ENCODE measurements at regions not wholly inside any gene's neighbourhood (a gene's known extent, or its start where the extent isn't known, plus 50 kb on each side); places are given as distances from the start of the nearest gene placed in this dataset.

DNA sequence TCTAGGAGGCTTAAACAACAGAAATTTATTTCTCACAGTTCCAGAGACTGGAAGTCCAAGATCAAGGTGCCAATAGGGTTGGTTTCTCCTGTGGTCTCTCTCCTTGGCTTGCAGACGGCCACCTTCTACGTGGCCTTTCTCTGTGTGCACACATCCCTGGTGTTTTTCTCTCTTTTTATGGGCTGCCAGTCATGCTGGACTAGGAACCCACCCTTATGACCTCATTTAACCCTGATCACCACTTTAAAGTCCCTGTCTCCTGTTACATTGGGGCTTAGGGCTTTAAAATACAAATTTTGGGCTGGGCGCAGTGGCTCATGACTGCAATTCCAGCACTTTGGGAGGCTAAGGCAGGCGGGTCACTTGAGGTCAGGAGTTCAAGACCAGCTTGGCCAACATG lies 157.1 kb downstream of the TLE1 start:
- no peak for DNase-seq

DNA sequence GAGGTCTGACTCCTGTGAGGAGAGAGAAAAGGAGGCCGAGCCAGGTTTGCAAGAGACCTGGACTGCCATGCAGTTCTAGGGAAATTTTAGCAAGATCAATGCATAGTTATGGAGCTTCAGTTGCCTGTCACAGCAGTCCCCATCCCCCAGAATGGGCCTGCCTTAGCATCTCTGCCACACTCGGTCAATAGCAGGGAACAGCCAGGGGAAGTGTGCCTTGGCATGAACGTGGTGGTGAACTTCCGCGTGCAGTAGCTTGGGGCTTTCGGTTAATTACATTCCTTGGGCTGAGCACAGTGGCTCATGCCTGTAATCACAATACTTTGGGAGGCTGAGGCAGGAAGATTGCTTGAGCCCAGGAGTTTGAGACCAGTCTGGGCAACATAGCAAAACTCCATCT lies 157.8 kb downstream of the TLE1 start:
- DNase-seq, result no peak

DNA sequence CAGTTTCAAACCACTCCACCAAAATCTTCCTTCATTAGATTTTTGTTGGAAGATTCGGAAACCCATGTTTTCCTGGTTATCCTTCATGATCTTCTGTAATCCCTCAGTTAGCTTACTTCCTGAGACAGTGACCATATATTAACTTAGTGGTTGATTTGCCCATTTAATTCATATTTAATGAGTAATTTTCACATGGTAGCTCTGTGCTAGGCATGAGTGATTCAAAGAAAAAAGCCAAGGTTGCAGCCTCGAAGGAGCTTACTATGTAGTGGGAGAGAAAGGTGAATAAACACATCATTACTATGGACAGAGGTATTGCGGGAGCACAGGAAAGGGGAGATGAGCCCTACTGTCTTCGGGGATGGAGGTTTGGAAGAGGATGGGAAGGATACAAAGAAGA lies 158.5 kb downstream of the TLE1 start:
- DNase-seq, result no peak

DNA sequence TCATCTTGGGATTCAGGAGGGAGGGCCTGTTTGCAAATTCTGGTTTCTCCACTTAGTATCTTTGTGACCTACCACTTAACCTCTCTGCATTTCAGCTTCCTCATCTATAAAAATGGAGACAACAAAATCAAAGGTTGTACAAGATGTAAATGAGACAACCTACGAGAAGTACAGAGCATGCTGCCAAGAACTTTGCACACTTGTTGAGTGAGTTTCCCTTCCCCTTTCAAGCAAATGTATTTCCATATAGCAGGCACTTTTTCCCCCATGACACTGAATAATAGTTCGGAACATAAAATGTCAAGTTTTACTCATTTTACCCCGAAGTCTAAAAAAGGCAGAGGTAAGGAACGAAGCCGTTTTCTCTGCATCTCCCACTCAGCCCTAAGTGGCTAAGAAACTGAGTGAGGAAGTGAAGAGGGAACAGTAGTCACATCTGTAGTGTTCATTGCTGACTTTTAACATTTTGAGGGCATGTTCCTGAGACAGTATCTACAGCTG lies 159.0 kb downstream of the TLE1 start:
- DNase-seq, result no peak

DNA sequence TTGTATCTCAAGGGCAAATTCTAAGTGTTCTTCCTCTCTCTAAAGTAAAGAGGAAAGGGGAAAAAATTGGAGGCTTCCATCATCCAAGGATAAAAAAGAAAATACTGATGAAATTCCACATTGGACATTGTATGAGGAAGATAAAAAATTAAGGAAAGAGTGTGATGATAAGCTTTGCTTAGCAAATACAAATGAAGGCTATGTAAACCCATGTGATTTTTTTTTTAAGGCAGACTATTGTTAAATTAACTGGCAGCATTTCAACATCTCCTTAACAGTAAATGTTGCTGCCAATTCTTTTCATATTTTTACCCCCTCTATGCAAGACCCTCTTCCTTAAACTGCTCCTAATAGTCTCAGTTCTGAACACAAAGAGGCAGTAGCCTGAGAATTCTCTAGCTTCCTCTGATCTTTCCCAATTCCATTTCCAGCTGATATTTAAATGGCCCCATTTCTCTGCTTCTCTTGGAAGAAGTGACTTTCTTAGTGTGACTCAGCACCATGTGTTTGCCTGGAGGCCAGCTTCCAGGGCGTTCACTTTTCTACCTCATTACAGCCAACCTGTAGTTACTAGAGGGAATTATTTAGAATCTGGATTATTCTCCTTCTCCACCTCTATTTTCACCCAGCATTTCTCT lies 159.7 kb downstream of the TLE1 start:
- DNase-seq, result no peak

DNA sequence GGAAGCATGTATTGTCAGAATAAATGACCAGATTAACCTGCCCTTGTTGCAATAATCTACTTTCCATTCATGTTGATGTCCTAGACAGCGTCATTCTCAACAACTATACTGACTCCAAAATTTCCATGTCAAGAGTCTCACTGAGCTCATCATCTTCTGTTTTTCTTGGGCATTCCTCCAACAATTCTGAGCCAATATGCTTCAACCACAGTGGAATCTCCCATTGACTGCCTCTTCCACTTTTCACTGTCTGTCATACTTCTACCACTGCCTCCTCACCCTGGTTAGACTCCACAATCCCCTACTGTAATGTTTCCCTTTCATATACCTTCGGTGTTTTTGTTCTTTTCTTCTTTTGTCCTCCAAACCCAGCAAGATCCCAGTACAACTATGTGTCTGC lies 162.8 kb downstream of the TLE1 start:
- DNase-seq, result no peak

DNA sequence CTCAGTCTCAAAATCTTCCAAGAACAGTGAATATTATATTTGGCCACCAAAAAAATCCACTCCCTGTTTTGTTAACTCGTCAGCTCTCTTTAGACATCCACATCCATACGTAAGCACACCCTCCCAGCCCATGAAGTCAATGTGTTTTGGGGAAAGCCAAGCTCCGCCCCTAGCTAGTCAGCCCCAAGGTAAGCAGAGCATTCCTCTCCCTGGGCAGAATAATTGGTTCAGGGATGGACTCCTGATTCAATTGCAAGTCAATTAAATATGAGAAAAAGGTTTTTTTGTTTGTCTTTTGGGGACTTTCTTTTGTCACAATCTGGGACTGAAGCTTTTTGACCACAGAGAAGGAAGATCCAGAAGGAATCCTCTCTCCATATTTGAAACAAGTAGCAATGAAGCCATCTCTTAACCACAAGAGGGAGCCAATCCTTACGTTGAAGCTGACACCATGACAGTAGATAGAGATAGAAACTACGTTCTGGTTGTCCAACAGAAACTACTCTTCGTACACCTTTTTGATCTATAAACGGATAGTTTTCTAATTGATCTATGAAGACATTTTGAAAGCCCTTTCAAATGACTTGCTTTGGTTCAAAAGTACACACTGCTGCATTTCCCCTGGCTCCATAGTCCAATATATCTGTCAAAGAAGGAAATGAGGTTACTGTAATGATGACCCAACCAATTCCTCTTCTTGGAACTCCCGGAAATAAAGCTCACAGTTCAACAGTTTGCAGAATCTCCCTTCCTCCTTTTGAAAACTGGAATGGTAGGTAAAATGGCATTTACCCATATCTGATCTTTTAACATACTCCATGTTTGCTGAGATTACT lies 166.4 kb downstream of the TLE1 start:
- no peak for DNase-seq

DNA sequence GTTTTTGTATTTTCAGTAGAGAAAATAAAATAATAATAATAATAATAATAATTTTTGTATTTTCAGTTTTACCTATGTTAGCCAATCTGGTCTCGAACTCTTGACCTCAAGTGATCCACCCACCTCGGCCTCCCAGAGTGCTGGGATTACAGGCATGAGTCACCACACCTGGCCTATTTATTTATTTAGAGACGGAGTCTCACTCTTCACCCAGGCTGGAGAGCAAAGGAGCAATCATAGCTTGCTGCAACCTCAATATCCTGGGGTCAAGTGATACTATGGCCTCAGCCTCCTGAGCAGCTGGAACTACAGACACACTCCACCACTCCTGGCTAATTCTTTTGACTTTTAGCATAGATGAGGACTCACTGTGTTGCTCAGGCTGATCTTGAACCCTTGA lies 167.5 kb downstream of the TLE1 start:
- no peak for DNase-seq

DNA sequence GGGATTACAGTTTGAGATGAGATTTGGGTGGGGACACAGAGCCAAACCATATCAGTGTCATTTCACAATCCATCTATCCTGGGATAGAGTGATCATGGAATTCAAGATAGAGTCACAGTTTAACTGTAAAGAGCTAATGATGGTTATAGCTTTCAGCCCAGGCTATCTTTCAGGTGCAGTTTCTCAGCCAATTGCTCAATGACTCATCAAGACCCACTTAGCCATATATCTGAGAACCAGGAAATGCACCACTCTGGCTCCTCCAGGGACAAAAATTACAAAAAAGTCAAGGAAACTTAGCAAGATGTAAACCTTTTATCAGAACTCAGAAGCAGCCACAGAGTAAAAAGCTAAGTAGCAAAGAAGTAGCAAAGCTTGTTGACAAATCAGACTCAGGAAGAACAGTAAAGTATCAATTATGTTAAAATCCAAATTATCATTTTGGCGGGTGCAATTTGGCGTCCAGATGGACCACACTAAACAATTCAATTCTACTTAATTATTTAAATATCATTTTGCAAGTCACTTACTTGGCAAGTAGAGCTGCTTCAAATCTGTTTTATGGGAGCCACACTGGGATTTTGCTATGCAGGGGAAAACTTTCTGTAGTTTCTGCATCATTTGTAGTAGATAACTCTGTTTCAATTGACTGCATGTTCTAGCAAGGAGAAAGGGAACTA lies 169.4 kb downstream of the TLE1 start:
- DNase-seq, result no peak

DNA sequence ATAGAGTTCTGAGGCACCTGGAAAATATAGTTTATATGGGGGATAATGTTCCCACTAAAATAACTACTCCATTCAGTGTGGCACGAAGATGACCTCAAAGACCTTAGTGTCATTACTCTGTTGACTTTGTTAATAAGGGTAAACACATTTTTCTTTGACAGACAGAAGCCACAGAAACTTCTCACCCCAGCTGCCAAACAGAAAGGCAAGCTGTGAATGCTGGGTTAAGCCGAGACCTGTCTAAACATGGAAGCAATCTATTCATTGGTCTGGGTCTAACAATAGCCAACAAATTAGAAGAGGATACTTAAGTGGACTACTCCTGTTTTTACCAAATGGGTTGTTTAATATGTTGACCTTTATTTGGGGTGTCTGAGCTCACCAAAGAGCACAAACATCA lies 171.4 kb downstream of the TLE1 start:
- DNase-seq, result no peak

DNA sequence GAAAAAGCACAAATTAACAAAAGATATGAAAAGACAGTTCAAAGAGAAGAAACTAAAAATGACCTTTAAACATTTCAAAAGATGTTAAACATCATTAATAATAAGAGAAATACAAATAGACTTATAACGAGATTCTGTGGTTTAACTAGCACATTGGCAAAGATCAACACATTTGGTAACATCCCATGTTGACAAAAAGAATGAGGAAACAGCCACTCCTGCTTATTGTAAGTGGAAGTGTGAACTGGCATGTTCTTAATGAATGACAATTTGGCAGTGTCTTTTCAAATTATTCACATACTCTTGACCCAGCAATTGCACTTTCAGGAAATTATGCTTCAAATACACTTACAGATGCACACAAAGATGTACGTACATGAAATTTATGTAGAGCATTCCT lies 176.3 kb downstream of the TLE1 start:
- no peak for DNase-seq

DNA sequence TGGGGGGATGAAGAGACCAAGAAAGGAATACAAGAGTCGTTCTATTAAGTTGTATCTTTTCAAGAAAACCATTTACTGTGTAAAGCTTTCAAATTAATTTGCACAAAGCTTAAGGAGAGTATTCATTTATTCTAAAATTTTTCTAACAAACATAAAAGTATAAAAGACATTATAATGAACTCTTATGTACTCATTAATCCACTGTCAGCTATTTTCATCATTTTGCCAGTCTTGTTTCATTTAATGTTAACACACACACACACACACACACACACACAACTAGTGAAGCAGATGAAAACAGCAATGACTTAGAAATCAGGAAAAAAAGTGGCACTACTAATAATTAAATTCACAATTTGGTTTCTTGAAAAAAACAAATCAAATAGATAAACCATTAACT lies 176.7 kb downstream of the TLE1 start:
- no peak for DNase-seq

DNA sequence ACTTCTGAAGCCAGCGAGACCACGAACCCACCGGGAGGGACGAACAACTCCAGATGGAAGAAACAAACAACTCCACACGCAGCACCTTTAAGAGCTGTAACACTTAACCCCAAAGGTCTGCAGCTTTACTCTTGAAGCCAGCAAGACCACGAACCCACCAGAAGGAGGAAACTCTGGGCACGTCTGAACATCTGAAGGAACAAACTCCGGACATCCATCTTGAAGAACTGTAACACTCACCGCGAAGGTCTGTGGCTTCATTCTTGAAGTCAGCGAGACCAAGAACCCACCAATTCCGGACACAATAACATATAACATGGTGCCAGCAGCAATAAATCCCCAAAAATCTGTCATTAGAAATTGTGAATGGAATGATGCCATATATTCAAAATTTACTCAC lies 180.9 kb downstream of the TLE1 start:
- no peak for DNase-seq

DNA sequence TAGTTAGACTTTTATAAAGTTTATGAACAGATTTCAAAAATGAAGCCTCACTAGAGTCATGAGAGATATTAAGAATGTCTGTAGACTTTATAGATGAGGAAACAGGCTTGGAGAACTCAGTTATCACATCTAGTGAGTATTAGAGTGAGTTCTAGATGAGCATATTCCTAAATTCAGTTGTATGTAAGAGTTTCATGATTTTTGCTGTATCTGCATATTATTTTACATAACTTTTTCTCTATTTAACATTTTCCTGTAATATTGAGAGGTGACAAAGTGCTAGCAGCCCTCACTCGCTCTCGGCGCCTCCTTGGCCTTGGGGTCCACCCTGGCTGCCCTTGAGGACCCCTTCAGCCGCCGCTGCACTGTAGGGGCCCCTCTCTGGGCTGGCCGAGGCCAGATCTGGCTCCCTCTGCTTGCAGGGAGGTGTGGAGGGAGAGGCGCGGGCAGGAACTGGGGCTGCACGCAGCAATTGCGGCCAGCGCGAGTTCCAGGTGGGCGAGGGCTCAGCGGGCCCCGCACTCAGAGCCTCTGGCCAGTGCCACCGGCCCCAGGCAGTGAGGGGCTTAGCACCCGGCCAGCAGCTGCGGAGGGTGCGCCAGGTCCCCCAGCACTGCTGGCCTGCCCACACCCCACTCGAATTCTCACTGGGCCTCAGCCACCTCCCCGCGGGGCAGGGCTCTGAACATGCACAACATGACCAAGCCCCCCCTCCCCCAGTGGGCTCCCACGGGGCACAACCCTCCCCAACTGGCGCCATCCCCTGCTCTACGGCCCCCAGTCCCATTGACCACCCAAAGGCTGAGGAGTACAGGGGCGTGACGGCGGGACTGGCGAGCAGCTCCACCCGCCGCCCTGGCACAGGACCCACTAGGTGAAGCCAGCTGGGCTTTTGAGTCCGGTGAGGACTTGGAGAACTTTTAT lies 182.1 kb downstream of the TLE1 start:
- DNase-seq, result no peak

DNA sequence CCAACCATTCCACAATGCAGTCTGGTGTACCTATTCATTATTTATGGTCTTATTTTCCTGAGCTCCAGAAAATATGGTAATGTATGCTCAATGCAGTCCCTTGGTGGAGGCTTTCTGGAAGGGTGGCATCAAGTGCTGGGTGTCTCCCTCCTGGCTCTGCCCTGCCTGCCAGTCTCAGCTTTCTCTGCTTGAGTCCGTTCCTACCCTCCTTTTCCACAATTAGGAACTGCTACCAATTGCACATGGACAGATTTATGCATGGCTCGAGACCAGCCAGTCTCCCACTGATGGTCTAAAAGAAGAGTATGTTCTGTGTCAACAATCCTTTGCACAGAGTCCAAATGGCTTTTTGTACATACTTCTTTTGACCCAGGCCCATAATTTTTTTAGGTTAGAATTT lies 189.8 kb downstream of the TLE1 start:
- DNase-seq, result no peak

DNA sequence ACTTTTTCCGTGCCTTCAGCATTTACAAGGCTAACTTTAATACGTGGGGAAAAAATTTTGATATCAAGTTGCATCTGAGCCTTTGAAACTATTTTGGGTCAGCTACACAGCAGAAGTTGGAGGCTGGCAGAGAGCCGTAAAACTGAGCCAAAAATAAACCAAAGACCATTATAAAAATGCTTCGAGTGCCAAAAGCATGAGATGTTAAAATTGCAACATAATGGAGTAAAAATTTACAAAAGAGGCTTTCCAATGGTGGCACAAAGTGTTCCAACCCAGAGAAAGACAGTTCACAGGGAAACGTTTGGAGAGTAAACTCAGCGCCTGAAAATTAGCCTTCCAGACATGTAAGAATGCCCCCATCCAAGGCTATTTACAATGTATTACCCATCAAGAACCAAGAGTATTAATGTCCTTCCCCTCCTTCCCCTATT lies 190.3 kb downstream of the TLE1 start:
- DNase-seq, result no peak

DNA sequence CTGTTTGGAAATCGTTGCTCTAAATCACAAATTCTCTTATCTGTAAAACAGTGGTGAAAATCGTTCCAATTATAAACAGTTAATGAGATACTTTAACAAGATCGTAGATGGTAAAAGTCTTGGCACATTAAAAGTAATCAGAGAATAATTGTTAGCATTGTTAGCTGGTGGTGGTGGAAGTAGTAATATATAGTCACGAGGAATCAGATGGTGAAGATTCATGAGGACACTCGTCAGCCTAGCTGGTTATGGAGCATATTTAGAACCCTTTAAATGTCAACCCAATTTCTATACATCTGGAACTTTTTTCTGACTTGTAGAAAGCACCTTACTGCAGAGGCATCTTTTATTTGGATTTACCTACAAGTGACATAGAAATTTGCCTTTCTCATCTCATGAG lies 190.8 kb downstream of the TLE1 start:
- DNase-seq, result no peak

DNA sequence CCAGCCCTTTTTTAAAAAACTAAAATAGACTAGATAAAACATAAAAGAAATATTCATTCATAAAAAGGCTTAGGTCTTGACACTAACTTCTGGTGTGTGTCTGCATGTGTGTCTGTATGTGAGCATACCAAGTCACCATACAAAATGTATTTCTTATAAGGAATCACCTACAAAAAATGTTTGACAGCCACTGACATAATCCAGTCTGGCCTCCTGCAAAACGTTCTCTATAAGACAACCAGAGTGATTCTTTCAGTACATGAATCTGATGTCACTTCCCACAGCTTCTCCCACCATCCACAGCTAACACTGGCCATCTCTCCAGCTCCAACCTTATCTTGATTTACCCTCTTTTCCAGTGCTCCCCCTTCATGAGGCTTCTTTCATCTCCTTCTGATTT lies 192.3 kb downstream of the TLE1 start:
- DNase-seq, result no peak

DNA sequence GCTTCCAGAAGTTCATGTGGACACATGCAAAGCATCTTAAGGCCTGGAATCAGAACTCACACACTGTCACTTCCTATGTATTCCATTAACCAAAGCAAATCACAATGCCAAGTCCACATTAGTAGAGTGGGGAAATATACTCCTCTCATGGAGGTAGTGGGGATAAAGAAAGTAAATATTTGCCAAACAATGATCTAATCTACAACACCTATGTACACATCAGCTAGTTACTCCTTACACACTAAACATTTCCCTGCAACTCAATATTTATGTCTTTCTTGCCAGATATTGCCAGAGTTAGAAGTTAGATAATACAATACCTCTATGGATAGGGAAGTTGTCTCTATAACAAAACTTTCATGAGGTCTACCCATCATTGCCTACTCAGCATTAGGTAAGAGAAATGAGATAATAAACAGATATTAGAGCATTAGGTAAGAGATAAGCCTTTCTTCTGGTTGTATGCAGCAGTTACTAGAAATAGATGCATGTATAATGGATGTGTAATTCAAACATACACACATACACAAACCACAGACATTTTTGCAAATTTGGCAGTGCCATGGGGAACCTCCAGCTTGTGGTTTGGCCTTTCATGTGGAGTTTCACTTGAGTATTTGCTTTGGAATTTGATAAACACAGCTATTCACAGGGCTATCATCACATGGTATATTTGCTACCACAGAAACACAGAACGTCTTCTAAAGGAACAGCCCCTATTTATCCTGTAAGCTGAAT lies 196.5 kb downstream of the TLE1 start:
- no peak for DNase-seq

DNA sequence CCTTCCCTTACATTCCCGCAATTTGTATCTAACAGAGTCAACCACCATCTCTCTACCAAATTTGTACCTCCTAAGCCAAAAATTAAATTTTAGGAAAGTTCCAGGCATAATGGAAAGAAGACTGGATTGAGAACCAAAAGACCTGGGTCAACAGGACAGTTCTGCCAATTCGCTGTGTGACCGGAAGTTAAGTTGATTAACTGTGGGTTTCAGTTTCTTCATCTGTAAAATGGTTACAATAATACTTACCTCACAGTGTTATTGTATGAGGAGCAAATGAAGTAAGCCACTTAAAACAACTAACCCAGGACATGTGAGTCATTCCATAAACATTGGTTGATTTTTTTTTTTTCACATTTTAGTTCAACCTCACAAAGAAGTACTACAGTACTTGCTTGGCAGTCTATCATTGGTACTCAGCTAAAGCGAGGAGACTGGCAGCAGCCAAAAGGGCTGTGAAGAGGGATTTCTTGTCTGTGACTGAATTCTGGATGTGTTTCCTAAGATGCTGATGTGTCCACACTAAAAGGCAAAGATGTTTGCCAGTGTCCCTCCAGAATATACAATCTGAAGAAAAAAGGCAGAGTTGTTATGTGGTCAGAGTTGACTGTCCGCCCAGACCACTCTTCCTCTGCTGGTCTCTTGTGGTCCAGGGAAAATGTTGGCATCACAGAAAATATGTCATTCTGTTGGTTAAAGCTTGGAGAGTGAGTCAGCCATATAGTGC lies 198.6 kb downstream of the TLE1 start:
- DNase-seq, result no peak

DNA sequence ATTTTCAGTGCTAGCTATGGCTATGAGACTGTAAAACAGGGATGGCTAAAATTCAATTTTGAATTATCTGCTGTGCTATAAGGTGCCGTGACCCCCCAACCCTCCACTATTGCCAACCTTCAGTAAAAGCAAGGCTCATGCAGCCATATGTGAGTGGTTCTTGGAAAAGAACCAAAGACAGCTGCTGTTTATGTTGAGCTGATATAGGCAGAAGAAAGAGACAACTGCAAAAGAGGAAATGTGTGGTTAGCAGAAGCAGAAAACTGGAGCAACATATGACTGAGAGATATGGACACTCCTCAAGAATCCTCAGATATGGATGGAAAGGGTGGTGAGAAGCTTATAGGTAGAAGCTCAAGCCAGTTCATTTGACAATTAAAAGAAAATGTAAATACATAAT lies 200.3 kb downstream of the TLE1 start:
- no peak for DNase-seq
